HG03432 (cell line): ENCODE measurements at regions not wholly inside any gene's neighbourhood (a gene's known extent, or its start where the extent isn't known, plus 50 kb on each side); places are given as distances from the start of the nearest gene placed in this dataset.

Experiments
- ATAC-seq: cut with Tn5 transposase; IDR thresholded peaks from one replicate; pipeline ENCODE4 v1.9.1; 2021; ENCODE audit warnings: mild to moderate bottlenecking, moderate library complexity; ENCODE audit not compliant: unreplicated experiment

DNA sequence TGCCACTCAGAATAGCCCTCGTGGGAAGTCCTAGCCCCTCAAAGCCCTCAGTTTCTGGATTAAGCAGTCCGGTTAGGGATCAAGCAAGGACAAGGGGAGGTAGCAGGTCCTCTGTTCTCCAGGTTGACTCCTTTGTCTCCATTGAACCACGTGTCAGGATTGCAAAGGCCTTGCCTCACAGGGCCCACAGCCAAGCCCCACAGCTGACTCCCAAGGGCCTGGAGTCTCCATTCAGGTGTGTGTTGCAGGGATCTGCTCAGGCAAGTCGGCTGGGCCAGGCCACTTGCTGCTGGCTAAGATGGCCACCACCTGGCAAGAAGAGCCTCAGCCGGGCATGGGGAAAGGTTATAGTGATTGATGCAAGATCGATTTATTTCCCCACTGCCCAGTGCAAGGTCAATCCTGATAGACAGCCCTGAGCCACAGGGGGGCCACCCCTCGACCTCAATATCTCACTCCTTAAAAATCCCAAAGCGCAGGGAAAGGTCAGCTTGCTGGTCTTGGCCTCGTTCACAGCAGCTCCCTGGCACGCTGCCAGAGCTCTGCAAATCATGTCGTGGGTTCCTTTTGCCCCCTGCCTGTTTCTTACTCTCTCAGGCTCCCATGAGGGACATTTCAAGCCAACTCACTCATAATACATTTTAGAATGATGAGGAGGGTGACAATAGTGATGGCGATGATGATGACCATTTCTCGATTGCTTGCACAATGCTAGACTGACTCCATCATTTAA, 75.9 kb downstream of the EDN3 start:
- no peak for ATAC-seq

DNA sequence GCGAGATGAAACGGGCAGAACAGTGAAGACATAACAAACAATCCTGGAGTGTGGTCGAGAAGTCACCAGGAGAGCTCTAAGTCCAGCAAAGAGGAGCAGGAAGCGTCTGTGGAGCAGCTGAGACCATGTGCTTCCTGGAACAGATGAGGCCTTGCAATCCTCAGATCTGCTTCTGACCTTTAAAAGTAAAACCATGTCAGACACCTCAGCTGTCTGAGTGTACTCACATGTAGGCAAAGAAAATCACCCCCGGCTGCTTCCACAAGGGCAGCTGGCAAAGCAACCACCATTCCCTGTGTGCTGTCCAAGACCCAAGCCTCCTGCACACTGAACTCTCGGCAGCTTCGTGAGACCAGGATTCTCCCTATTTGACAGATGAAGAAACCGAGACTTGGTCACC, 76.6 kb downstream of the EDN3 start:
- no peak for ATAC-seq

DNA sequence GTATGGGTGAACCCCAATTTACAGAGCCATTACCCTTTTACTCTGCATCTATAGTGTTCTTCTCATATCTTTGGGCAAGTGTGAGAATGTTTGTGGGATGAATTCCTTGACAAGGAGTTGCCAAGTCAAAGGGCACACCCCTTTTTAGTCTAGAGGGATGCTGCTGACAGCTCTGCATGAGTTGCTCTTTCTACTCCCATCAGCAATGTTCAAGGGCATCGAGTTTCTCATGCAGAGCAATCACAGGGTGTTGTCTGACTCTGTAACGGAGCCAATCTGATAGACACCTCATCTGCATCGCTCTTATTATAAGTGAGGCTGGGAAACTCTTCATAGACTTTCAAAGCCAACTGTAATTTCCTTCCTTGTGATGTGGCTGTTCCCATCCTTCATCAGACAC, 77.4 kb downstream of the EDN3 start:
- no peak for ATAC-seq

DNA sequence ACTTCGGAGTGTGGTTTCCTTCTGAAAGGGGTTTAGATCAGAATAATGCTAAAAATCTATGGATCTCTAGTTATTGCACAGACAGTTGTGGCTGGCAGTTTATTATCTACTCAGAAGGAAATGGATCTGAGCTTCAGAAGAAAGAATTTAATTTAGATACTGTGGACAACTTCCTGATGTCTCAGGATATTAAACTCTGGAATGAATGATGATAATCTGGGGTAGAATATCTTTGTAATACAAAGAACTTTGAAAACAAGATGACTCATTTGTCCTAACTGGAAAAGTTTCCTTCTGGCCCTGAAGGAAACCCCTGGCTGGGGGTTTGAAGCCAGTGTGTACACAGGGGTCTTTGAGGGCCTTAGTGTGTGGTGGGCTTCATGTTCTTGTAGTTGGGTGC, 78.0 kb downstream of the EDN3 start:
- no peak for ATAC-seq

DNA sequence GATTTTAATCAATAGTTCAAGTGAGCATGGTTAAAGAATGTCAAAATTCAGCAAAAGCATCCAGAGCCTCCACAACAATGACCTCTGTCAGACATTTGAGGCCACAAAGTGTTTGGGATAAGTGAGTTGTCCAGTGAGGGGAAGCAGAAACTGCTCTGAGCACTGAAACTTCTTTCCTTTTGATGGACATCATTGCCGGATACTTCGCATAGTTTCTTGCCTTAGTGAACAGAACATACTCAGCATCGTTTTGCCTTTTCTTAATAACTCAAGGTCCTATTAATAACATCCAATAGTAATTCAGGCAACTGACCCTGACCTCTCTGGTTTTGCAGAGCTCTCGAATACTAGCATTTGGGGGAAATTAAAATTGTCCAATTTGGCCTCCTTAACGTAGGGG, 78.6 kb downstream of the EDN3 start:
- ATAC-seq = no peak

DNA sequence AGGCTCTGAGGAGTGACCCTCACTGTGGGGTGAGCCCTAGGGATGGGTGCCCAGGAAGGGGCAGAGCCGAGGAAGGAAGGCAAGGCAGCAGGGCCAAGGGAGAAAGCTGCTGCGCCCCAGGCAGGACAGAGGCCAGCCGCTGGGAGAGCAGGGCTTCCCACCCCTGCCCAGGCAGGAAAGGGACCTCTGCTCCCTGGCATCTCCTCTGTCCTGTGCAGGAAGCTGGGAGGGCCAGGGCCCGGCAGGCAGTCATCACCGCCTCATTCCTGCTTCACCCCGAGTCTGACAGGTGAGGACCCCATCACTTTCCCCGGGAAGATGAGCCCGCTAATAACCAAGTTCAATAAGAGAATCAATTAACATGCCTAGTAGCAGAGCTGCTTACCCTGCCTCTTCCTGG, 81.3 kb downstream of the EDN3 start:
- no peak for ATAC-seq

DNA sequence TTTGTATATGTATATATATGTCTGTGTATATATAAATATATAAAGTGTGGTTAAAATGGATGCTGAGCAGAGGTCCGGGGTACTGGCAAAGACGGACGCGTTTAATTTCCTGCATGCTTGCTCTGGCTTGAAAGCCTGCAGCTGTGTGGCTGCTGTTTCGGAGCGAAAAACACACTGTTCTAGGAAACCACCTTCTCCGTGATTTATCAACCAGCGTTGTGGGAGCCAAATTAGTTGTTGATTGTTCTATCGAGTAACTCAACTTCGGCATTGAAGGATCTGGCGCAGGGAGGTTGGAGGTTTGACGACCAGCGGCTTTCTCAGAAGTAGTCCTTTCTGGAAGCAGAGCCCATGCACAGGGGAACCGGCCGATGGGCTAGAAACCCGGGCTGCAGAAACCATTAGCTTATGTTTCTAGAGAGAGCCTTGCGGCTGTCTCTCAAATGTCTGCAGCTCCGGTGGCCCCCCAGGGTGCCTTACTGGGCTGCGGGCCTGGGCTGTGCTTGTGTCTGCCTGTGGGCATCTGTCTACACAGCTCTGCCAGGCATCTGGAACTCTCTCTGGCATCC, 81.8 kb downstream of the EDN3 start:
- no peak for ATAC-seq

DNA sequence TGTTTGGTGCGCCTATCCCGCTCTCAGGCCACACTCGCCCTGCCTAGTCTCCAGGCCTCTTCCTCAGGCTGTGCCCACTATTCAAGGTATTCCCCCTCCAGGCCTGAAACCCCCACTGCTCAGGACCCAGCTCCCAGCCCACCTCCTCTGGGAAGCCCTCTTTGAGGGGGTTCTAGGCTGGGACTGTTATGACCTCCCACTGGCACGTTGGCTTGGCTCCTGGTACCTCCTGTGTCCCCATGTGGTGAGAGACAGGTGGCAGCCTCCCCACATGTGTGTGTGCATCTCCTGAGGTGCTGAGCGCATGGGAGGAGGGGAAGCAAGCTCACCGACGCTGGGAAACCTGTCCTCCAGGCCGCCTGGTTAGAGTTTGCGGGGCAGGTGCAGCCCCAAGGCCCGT, 82.5 kb downstream of the EDN3 start:
- no peak for ATAC-seq

DNA sequence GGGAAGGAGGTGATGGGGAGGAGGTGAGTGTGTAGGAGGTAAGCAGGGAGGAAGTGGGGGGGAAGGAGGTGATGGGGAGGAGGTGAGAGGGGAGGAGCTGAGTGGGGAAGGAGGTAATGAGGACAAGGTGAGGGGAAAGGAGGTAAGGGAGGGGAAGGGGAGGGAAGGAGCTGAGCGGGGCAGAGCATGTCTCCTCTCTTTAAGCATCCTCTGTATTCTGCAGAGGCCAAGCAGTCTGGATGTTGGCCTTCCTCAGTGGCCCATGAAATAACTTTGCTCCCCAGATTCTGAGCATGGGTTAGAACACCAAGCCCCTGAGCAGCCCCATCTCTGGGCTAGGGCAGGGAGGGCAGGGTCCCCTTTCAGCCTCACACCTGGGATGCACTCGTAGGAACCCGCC, 84.6 kb downstream of the EDN3 start:
- no peak for ATAC-seq

DNA sequence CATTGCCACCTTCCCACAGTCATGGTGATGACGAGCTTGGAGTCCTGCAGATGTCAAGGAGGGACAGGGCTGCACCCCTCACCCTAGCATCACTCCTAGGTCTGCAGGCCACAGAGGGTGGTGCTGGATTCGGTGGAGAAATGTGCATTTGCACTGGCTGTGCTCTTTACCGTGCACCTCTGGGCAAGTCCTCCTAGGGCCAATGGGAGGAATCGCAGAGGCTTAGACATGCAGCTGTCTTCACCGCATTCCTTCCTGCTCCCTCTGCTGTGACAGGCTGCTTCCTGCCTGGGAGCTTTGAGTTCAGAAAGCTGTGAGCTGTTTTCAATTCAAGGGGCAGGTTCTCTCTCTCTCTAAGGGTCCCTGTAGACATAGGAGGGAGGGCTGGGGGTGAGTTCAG, 85.1 kb downstream of the EDN3 start:
- ATAC-seq = no peak

DNA sequence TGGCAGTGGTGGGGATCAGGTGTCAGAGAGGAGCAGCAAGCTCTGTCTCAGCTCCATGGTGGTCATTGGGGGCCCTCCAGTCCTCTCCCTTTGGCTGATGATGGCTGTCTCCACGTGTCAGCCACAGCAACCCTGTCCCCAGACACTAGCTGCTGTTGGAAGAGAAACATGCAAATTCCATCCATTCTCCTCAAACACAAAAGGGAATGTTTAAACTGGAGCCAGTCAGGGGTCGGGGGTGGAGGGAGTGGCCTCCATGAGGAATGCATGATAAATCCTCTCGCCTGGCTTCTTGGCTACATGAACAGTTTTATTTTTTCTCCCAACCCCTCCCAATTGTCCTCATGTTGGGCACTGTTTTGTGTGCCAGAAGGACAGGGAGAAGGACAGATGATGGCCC, 86.4 kb downstream of the EDN3 start:
- no peak for ATAC-seq

DNA sequence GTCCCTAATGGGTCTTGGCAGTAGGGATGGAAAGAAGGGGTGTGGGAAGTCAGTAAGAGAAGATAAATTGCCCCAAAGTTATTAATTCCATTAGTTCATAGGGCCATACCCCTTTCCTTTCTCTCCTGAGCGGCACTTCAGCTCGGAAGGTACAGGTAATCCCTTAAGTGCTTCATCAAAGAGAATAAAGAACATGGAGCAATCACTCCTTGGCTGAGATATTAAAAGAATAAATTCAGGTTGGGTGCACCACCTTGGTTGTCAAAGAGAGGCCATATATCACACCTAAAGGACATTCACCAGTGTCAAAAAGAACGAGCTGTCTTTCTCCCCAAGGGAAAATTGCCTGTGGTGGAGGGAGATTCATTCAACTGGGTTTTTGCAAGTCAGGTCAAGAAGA, 87.5 kb downstream of the EDN3 start:
- ATAC-seq = no peak

DNA sequence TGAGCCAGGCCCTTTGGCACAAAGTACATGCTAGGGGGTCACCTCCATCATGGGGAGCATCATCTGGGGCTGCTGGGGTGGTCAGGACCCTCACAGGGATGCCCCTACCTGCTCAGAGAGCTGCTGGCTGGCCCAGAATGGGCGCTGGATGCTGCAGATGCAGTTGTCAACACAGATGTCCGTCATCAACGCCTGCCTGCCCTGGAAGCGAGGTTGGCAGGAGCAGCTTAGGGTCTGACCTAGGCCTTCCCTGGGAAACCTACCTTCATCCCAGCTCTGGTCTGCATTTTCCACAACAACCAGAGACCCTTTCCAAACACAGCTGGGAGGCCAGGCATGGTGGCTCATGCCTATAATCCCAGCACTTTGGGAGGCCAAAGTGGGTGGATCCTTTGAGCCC, 88.0 kb downstream of the EDN3 start:
- no peak for ATAC-seq

DNA sequence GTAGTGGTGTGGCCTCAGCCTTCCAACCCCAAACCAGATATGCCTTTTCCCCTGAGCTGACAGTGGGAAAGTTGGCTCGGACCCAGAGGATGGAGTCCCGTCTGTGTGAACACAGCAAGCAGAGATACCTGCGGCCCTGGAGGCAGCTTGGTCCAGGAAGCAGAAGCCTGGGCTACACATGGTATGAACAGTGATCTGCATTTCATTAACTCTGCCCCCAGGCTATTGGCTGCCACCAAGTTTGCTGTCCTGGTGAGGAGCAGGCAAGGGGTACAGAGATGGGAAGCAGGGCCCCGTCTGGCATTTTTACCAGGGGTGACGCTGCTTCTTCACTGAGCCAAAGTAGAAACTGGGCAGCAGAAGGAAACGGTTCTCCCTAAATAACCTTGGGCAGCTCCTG, 90.0 kb downstream of the EDN3 start:
- no peak for ATAC-seq

DNA sequence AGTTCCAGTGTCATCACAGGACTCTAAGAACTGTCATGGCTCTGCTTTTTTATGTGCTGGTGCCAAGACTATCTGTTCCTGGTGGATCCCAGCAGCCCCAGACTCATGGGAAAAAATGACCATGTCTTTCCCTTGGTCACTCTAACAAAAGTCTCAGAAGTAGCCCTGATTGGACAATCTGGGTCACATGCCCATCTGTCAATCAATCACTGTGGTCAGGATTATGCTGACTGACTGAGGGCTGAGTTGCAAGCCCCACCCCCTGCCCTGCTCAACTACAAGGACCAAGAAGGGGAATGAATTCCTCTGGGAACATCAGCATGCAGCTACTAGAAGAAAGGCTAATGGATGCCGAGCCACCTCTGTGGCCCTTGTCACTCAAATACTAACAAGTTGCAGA, 91.6 kb downstream of the EDN3 start:
- ATAC-seq = no peak

DNA sequence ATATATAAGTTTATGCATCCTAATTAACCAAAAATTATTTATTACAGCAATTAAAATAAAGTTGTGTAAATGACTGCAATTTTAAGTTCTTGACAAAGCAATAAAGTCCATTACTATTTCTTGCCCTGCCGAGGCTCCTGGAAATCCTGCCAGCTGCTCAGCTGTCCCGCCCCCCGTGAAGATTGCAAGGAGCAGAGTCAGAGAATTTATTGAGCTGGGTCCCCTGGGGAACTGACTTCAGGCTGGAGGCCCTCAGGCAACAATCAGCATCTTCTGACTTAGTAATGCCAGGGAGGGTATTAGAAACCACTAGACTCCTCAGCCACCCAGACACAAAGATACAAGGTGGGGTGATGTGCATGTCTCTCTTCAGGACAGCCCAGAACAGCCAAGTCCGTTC, 92.3 kb downstream of the EDN3 start:
- no peak for ATAC-seq

DNA sequence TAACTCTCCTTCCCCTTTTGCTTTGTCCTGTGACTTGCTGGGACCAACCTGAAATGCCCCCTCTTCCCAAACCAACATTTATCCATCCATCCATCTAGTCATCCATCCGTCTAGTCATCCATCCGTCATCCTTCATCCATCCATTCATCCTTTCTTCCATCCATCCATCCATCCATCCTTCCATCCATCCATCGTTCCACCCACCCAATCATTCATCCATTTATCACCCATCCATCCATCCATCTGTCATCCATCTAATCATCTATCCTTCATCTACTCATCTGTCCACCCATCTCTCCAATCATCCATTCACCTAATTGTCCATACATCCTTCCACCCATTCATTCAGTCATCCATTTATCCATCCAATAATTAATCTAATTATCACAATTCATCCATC, 92.7 kb downstream of the EDN3 start:
- ATAC-seq = no peak

DNA sequence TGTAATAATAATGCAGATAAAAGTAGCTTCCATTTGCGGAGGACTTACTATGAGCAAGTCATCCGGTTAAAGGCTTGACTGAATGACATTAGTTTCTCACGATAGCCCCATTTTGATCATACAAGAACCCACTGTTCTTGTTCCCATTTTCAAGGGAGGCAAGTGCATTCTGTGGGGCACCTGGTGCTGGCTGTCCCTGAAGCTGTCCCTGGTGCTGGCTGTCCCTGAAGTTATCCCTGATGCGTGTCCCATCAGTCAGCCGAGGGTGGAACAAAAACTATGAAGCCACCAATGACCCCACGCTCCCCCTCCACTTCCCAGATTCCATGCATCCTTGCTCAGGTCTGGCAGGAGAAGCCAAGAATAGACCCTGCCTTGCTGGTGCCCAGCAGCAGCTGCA, 95.3 kb downstream of the EDN3 start:
- no peak for ATAC-seq

DNA sequence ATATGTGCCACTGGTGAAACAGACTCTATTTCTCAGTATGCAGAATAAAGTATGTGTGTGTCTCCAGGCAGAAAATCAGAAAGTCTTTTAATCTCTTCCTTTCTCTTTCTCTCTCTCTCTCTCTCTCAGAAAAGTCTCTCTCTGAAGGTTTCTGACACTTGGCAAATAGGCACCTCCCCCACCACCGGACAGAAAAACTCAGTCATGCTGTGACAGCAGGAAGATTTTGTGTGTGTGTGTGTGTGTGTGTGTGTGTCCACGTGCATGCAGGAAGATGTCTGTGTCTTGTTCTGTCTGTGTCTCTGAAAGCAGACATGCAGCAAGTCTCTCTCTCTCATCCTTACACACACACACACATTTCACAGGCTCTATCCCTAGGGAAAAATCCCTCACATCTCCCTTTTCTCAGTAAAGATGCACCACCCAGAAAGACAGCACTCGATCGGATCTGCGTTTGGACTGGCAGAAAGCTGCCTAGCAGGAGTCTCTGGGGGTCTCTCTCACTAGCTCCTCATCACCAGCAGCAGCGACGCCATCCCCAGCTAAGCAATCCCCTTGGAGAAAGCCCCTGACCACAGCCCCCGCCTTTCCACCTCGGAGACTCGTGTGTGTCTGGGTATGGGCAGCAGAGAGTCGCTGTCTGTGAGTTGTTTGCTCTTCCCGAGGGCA, 98.3 kb downstream of the EDN3 start:
- no peak for ATAC-seq

DNA sequence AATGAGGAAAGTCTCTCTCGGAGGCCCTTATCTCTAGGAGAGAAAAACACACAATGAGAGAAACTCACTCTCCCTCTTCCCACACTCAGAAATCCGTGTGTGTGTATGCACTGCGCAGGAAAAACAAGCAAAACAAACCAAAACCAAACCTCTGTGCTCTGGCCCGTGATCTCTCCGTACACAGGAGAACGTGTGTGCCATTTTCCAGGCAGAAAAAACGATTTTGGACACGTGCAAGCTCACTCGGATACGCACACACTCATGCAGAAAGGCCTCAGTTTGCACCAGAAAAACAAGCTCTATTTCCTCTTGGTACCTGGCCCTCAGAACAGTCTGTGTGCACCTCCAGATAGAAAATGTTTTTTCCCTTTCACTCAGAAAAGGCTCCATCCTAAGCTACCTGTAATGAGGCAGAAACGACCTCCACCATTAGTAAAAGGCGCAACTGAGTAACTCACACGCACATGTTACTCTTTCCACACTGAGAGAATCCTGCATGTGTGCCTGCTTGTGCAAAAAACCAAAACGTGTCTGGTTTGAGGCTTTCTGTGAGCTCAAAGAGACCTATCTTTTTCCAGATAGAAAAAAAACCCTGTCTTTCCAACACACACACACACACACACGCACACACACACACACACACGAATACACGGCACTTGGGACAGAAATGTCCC, 99.2 kb downstream of the EDN3 start:
- no peak for ATAC-seq

DNA sequence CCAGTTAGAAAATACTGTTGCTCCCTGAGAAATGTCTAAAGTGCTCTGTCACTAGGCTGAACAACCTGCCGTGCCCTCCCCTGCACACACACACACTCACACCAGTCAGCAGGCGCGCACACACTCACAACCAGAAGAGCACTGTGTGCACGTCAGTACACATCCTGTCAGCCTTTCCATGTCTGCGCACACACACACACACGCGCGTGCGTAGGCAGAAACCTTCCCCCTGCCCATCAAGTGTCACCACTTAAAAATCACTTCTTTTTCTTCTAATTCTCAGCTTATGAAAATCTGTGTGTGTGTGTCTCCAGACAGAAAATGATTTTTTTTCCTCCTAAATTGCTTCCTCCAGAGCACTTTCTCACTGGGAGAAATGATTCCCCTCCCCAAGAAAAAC, 100.3 kb downstream of the EDN3 start:
- no peak for ATAC-seq

DNA sequence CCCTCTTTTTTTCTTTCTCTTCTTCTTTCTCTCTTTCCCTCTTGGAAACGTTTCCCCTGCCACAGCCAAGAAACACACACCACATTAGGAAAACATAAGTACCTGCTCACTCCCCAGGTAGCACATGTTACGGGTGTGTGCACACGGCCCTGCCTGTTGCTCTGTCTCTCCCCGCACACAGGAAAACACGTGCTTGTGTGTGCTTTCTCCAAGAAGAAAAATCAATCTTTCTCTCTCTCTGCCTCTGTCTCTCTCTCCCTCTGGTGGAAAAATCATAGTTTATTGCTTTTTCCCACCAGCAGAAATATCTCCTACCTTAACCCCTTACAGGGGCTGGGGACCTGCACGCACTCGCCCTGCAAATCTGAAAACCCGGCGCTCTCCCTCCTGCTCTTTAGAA, 102.3 kb downstream of the EDN3 start:
- ATAC-seq = no peak
